GM13976 (cell line): ENCODE measurements at regions not wholly inside any gene's neighbourhood (a gene's known extent, or its start where the extent isn't known, plus 50 kb on each side); places are given as distances from the start of the nearest gene placed in this dataset.

ENCODE experiments used
- DNase-seq: peaks from one replicate; pipeline ENCODE4 v3.0.0; 2012; ENCODE audit warnings: low spot score
- in situ Hi-C: fragments of 300-500 bp; cut with MboI; formaldehyde crosslinking; loops from one replicate; pipeline ENCODE4 v1.12.0; 2022; ENCODE audit warnings: low sequenced_read_pairs, mixed read lengths, inconsistent platforms; ENCODE audit not compliant: unreplicated experiment
- TF ChIP-seq, protein P1 (sequence below): IDR thresholded peaks from 2 replicates; pipeline ENCODE4 v1.5.1; 2012; ENCODE audit warnings: borderline replicate concordance, mild to moderate bottlenecking; ENCODE audit not compliant: insufficient read depth; ENCODE audit errors: extremely low read depth, missing control alignments, control extremely low read depth

GRCh38 chr14:92254786-92255185 lies 68.2 kb upstream of the SLC24A4 start:
- DNase-seq = no peak
- TF ChIP-seq, protein P1, sequence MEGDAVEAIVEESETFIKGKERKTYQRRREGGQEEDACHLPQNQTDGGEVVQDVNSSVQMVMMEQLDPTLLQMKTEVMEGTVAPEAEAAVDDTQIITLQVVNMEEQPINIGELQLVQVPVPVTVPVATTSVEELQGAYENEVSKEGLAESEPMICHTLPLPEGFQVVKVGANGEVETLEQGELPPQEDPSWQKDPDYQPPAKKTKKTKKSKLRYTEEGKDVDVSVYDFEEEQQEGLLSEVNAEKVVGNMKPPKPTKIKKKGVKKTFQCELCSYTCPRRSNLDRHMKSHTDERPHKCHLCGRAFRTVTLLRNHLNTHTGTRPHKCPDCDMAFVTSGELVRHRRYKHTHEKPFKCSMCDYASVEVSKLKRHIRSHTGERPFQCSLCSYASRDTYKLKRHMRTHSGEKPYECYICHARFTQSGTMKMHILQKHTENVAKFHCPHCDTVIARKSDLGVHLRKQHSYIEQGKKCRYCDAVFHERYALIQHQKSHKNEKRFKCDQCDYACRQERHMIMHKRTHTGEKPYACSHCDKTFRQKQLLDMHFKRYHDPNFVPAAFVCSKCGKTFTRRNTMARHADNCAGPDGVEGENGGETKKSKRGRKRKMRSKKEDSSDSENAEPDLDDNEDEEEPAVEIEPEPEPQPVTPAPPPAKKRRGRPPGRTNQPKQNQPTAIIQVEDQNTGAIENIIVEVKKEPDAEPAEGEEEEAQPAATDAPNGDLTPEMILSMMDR = no peak
- in situ Hi-C loops = no loop called here

DNA sequence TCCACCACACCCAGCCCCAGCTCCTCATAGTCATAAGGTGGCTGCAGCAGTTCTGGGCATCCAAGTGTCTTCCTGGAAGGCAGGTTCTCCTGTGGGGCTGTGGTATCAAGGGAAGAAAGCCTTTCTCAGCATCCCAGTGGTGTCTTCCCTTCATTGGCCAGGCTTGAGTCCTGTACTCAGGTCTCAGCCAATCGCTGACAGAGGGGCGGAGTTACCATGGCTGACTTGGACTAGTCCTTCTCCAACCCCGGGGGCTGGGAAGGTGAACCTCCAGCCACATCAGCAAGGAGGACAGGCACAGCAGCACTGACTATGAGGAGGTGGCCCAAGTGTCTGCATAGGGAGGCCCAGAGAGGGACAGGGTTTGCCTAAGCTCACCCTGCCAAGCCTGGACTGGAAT lies 64.0 kb upstream of the SLC24A4 start:
- TF ChIP-seq, protein P1 = no peak
- in situ Hi-C loops = no loop called here
- DNase-seq = no peak

DNA sequence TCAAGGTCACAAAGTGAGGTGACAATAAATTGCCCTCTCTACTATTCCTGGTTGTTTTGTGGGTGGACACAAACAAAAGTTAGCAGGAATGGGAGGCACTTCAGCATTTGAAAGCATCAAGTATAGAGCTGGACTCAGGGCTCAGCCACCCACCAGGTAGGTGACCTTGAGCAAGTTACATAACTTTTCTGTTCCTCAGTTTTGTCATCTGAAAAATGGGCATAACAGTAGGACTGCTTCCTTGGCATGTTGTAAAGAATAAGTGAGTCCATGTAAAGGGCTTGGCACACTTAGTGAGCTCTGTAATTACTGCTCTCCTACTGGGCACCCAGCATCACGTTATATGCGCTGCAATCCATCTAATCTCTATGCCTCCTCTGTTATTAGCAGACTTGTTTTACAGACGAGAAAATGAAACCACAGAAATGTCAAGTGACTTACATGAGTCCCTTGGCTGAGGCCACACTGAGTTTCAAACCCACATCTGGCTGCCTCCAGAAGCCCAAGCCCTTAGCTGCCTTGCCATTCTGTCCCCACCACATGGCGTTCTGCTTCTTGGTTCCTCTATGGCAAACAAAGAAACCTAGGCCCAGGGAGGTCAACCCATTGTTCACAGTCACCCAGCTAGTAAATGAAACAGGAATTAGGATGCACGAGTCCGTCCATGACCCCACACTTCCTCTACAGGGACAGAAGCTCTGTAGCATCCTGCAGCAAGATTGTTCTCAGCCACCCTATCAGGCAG lies 63.2 kb upstream of the SLC24A4 start:
- DNase-seq = peak; percentile 63
- in situ Hi-C loops = no loop called here
- TF ChIP-seq, protein P1 = no peak

DNA sequence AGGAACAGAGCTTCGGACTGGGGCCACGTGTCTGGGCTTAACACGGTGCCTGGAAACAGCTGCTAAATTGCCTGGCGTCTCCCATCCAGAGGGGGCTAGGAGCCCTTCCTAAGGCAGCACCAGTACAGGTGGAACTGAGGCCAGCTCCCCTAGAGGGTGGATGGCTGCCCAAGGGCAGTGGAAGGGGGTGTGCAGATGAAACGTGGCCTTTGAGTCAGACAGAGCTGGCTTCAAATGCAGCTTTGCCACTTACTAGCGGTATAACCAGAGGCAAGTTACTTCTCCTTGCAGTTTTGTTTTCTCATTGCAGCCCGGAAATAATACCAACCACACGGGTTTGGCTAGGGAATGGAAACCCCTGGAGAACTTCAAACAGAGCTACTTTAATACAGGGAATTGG lies 59.3 kb upstream of the SLC24A4 start:
- in situ Hi-C loops = no loop called here
- DNase-seq = no peak
- TF ChIP-seq, protein P1 = no peak

DNA sequence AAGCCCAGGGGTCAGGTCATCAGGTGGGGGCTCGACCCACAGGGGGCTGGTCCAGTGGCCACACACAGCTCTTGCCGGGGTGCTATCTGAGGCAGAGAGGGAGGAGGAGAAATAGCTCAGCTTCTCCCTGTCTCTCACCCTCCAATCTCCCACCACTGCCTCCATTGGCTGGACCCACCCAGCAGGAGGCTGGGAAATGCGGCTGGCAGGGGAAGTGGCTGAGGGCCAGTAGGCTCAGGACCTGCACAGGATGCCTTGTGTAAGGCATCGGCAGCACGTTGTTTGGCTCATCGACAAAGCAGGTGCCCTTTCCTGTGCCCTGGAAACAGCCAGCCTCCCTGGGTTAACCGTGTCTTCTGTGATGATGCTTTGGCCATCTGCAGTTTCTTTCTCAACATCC lies 58.8 kb upstream of the SLC24A4 start:
- TF ChIP-seq, protein P1 = no peak
- no peak for DNase-seq
- in situ Hi-C loops = no loop called here

DNA sequence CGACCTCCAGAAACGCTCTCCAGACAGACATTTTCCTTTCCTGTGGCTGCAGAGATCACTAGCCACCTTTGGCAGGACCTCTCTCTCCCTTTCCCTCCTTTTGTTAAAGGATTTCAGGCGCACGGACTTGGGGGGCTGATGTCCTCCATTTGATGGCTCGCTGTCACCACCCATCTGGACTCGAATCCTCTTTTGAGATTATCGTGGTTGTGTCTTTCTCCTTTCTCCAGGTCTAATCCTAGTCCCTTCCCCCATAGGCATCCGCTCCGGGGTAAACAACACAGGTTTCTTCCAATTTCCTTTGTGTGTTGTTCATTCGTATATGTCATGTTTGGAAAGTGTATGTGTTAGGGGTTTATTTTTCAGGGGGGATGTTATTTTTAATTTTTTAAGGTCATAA lies 56.7 kb upstream of the SLC24A4 start:
- in situ Hi-C loops = no loop called here
- DNase-seq = no peak
- TF ChIP-seq, protein P1 = no peak
